ENCODE measurements at regions not wholly inside any gene's neighbourhood (a gene's known extent, or its start where the extent isn't known, plus 50 kb on each side); places are given as distances from the start of the nearest gene placed in this dataset.

- no peak for DNase-seq (ENCODE audit: low read depth)
Measured at GRCh38 chr9:99399474-99399873, 177.4 kb downstream of the SEC61B start.

GRCh38 chr9:99400184-99400731 lies 178.2 kb downstream of the SEC61B start:
- no peak for DNase-seq (ENCODE audit: low read depth)

- DNase-seq (ENCODE audit: low read depth): no peak
Measured at GRCh38 chr9:99401680-99402504, 179.8 kb downstream of the SEC61B start.

GRCh38 chr9:99403371-99403770 lies 181.3 kb downstream of the SEC61B start:
- DNase-seq (ENCODE audit: low read depth): no peak

- DNase-seq (ENCODE audit: low read depth): no peak
Measured at GRCh38 chr9:99405359-99405758, 183.3 kb downstream of the SEC61B start.

- no peak for DNase-seq (ENCODE audit: low read depth)
Measured at GRCh38 chr9:99406939-99407338, 184.9 kb downstream of the SEC61B start.

- DNase-seq (ENCODE audit: low read depth): no peak
Measured at GRCh38 chr9:99411068-99411467, 189.0 kb downstream of the SEC61B start.

- DNase-seq (ENCODE audit: low read depth): no peak
Measured at GRCh38 chr9:99411479-99412115, 189.5 kb downstream of the SEC61B start.

- DNase-seq (ENCODE audit: low read depth): no peak
Measured at GRCh38 chr9:99412606-99413005, 190.5 kb downstream of the SEC61B start.

- DNase-seq (ENCODE audit: low read depth): no peak
Measured at GRCh38 chr9:99414321-99414720, 192.2 kb downstream of the SEC61B start.

GRCh38 chr9:99415606-99416005 lies 193.5 kb downstream of the SEC61B start:
- no peak for DNase-seq (ENCODE audit: low read depth)

GRCh38 chr9:99416007-99416406 lies 193.9 kb downstream of the SEC61B start:
- no peak for DNase-seq (ENCODE audit: low read depth)

GRCh38 chr9:99419070-99419469 lies 197.0 kb downstream of the SEC61B start:
- DNase-seq (ENCODE audit: low read depth): no peak

- DNase-seq (ENCODE audit: low read depth): no peak
Measured at GRCh38 chr9:99421369-99421768, 199.3 kb downstream of the SEC61B start.

GRCh38 chr9:99425124-99425523 lies 203.0 kb downstream of the SEC61B start:
- DNase-seq (ENCODE audit: low read depth): no peak

- no peak for DNase-seq (ENCODE audit: low read depth)
Measured at GRCh38 chr9:99425923-99426842, 204.1 kb downstream of the SEC61B start.

GRCh38 chr9:99427260-99427659 lies 205.2 kb downstream of the SEC61B start:
- no peak for DNase-seq (ENCODE audit: low read depth)

GRCh38 chr9:99430301-99430700 lies 208.2 kb downstream of the SEC61B start:
- no peak for DNase-seq (ENCODE audit: low read depth)

- no peak for DNase-seq (ENCODE audit: low read depth)
Measured at GRCh38 chr9:99431103-99431502, 209.0 kb downstream of the SEC61B start.

GRCh38 chr9:99432075-99432474 lies 210.0 kb downstream of the SEC61B start:
- DNase-seq (ENCODE audit: low read depth): no peak

GRCh38 chr9:99433095-99433494 lies 211.0 kb downstream of the SEC61B start:
- DNase-seq (ENCODE audit: low read depth): no peak

- no peak for DNase-seq (ENCODE audit: low read depth)
Measured at GRCh38 chr9:99433555-99433954, 211.5 kb downstream of the SEC61B start.

Data from T follicular helper cell (primary cell).